ENCODE measurements at regions not wholly inside any gene's neighbourhood (a gene's known extent, or its start where the extent isn't known, plus 50 kb on each side); places are given as distances from the start of the nearest gene placed in this dataset.

- no peaks in the 10 kb centered on the region for H3K36me3 ChIP-seq (replicated peaks; ENCODE audit: low read depth, low read length)
- H2AFZ ChIP-seq (ENCODE audit: low read depth, low read length) = no peak overlapping the region
- H3K79me2 ChIP-seq (ENCODE audit: low read length) = no peaks in the 10 kb centered on the region
- no peak overlapping the region for H3K4me2 ChIP-seq (ENCODE audit: low read length)
- no peak overlapping the region for H3K27ac ChIP-seq (ENCODE audit: low read length)
- no peaks in the 10 kb centered on the region for H4K20me1 ChIP-seq (ENCODE audit: insufficient read depth, low read length)
- no peak overlapping the region for H3K4me3 ChIP-seq (ENCODE audit: low read length)
- H3K27me3 ChIP-seq (ENCODE audit: low read depth, low read length) = peaks cover 3% of the 10 kb centered on the region; the same call in 1 of the 2 replicates
- TF ChIP-seq, protein P1, sequence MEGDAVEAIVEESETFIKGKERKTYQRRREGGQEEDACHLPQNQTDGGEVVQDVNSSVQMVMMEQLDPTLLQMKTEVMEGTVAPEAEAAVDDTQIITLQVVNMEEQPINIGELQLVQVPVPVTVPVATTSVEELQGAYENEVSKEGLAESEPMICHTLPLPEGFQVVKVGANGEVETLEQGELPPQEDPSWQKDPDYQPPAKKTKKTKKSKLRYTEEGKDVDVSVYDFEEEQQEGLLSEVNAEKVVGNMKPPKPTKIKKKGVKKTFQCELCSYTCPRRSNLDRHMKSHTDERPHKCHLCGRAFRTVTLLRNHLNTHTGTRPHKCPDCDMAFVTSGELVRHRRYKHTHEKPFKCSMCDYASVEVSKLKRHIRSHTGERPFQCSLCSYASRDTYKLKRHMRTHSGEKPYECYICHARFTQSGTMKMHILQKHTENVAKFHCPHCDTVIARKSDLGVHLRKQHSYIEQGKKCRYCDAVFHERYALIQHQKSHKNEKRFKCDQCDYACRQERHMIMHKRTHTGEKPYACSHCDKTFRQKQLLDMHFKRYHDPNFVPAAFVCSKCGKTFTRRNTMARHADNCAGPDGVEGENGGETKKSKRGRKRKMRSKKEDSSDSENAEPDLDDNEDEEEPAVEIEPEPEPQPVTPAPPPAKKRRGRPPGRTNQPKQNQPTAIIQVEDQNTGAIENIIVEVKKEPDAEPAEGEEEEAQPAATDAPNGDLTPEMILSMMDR (IDR thresholded peaks at IDR 0.05; ENCODE audit: low read depth, low read length) = no peak
- TF ChIP-seq EZH2phosphoT487 (IDR thresholded peaks at IDR 0.05; ENCODE audit: low read depth) = no peak
- no peaks in the 10 kb centered on the region for H3K9me3 ChIP-seq (ENCODE audit: insufficient read depth, low read length)
- no peak overlapping the region for H3K9ac ChIP-seq (ENCODE audit: low read length)
- no peaks in the 10 kb centered on the region for H3K4me1 ChIP-seq (ENCODE audit: low read length)
Observed at GRCh38 chr9:13424872-13425271, 145.4 kb upstream of the MPDZ start.

GRCh38 chr9:13424204-13424603 is 144.7 kb upstream of the MPDZ start:
- Histone ChIP-seq H3K36me3 (replicated peaks; ENCODE audit: low read depth, low read length) (no peaks in the 10 kb centered on the region), H2AFZ (ENCODE audit: low read depth, low read length) (no peak overlapping the region), H3K27ac (ENCODE audit: low read length) (no peak overlapping the region), H3K27me3 (ENCODE audit: low read depth, low read length) (peaks cover 3% of the 10 kb centered on the region; the same call in 1 of the 2 replicates), H3K9ac (ENCODE audit: low read length) (no peak overlapping the region), H3K9me3 (ENCODE audit: insufficient read depth, low read length) (no peaks in the 10 kb centered on the region), H3K4me2 (ENCODE audit: low read length) (no peak overlapping the region), H4K20me1 (ENCODE audit: insufficient read depth, low read length) (no peaks in the 10 kb centered on the region), H3K79me2 (ENCODE audit: low read length) (no peaks in the 10 kb centered on the region), H3K4me3 (ENCODE audit: low read length) (no peak overlapping the region), H3K4me1 (ENCODE audit: low read length) (no peaks in the 10 kb centered on the region)
- TF ChIP-seq, protein P1 (IDR thresholded peaks at IDR 0.05; ENCODE audit: low read depth, low read length) = no peak

GRCh38 chr9:13414349-13414748 is 134.9 kb upstream of the MPDZ start:
- H3K4me3 ChIP-seq (ENCODE audit: low read length) = no peak overlapping the region
- no peak overlapping the region for H3K4me2 ChIP-seq (ENCODE audit: low read length)
- no peak overlapping the region for H2AFZ ChIP-seq (ENCODE audit: low read depth, low read length)
- no peaks in the 10 kb centered on the region for H3K9me3 ChIP-seq (ENCODE audit: insufficient read depth, low read length)
- TF ChIP-seq EZH2phosphoT487 (IDR thresholded peaks at IDR 0.05; ENCODE audit: low read depth) = no peak
- TF ChIP-seq, protein P1 (IDR thresholded peaks at IDR 0.05; ENCODE audit: low read depth, low read length) = no peak
- H3K27ac ChIP-seq (ENCODE audit: low read length) = no peak overlapping the region
- H3K4me1 ChIP-seq (ENCODE audit: low read length) = no peaks in the 10 kb centered on the region
- no peak overlapping the region for H3K9ac ChIP-seq (ENCODE audit: low read length)
- no peaks in the 10 kb centered on the region for H3K27me3 ChIP-seq (ENCODE audit: low read depth, low read length)
- no peaks in the 10 kb centered on the region for H3K36me3 ChIP-seq (replicated peaks; ENCODE audit: low read depth, low read length)
- no peaks in the 10 kb centered on the region for H4K20me1 ChIP-seq (ENCODE audit: insufficient read depth, low read length)
- no peaks in the 10 kb centered on the region for H3K79me2 ChIP-seq (ENCODE audit: low read length)

DNA sequence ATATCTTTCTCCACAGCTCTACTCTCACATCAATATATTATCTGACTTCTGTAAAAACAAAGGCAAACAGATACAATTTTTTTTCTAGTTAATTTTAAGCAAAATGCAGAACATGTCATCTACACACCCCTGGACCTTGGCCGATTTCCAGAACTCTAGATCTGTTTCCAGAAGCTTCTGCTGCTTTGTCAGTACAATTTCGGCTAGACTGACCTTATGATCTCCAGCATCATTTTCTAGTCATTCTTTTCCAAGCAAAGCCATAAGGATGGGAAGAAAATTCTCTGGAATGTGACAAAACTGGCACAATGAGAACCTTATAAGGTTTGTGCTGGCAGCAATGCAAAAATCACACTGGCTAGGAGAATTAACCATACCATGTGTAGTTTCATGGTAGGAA is 132.8 kb upstream of the MPDZ start:
- Histone ChIP-seq H3K4me1 (ENCODE audit: low read length) (no peaks in the 10 kb centered on the region), H4K20me1 (ENCODE audit: insufficient read depth, low read length) (no peaks in the 10 kb centered on the region), H3K36me3 (replicated peaks; ENCODE audit: low read depth, low read length) (no peaks in the 10 kb centered on the region), H3K27ac (ENCODE audit: low read length) (no peak overlapping the region), H3K27me3 (ENCODE audit: low read depth, low read length) (no peaks in the 10 kb centered on the region), H3K4me2 (ENCODE audit: low read length) (no peak overlapping the region), H3K9ac (ENCODE audit: low read length) (no peak overlapping the region), H3K9me3 (ENCODE audit: insufficient read depth, low read length) (no peaks in the 10 kb centered on the region), H3K79me2 (ENCODE audit: low read length) (no peaks in the 10 kb centered on the region), H2AFZ (ENCODE audit: low read depth, low read length) (no peak overlapping the region), H3K4me3 (ENCODE audit: low read length) (no peak overlapping the region)
- no peak for TF ChIP-seq EZH2phosphoT487 (IDR thresholded peaks at IDR 0.05; ENCODE audit: low read depth)
- TF ChIP-seq, protein P1 (IDR thresholded peaks at IDR 0.05; ENCODE audit: low read depth, low read length) = no peak

Data from OCI-LY3 (cell line).